ENCODE measurements at regions not wholly inside any gene's neighbourhood (a gene's known extent, or its start where the extent isn't known, plus 50 kb on each side); places are given as distances from the start of the nearest gene placed in this dataset.
"Not testable (repeated sequence)": the region's sequence is repeated elsewhere in the genome, so short reads cannot be mapped to it uniquely, and the experiment has no call there.

DNA sequence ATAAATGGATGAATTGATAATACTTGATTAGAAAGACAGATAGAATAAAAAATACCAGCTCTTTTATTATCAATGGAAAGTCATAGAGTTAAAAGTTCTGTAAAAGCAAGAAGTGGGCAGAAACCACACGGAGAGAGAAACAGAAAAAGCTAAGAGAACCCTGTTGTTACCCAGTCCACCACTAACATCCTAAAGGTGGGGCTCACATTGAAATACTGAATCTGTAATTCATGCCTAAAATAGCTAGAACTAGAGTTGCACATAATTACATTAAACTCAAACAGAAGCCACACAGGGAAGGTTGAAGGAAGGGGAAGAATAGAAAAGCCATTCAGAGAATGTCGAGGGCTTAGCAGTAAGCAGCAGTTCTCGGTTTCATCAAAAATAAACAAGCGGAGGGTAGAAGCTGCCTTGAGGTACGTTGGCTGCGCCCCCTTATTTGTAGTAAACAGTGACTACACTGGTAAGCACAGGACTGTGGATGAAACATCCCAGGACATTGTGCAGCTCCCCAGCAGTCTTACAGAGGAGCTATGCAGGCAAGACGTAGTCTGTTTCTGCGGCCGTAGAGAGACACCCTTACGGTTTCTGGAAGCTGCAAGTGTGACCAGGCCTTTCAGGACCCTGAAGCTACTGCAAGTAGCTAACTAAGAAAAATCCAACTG lies 1247.0 kb upstream of the GYPC start:
- TF ChIP-seq EZH2 (IDR thresholded peaks at IDR 0.05; ENCODE audit: borderline replicate concordance, low read length) = no peak
- no peak for TF ChIP-seq CTCF (IDR thresholded peaks at IDR 0.05; ENCODE audit: low read length)
- no peaks in the 10 kb centered on the region for H3K9me2 ChIP-seq (ENCODE audit: low read depth, low read length)
- no peaks in the 10 kb centered on the region for H4K20me1 ChIP-seq (ENCODE audit: insufficient read depth, low read length)
- H3K79me2 ChIP-seq (ENCODE audit: insufficient read depth, low read length) = no peaks in the 10 kb centered on the region
- H3K4me3 ChIP-seq (ENCODE audit: low read depth, low read length, poor library complexity, severe bottlenecking) = no peak overlapping the region
- H3F3A ChIP-seq (ENCODE audit: insufficient read depth, low read length) = no peaks in the 10 kb centered on the region
- H3K9ac ChIP-seq (ENCODE audit: low read length) = no peak overlapping the region
- no peaks in the 10 kb centered on the region for H3K27me3 ChIP-seq (ENCODE audit: insufficient read depth, low read length)
- H3K36me3 ChIP-seq (ENCODE audit: insufficient read depth, low read length) = no peaks in the 10 kb centered on the region
- H3K4me2 ChIP-seq (ENCODE audit: low read length) = no peak overlapping the region
- no peak overlapping the region for H3K27ac ChIP-seq (ENCODE audit: low read depth, low read length, poor library complexity, severe bottlenecking)
- H3K4me1 ChIP-seq (ENCODE audit: insufficient read depth, low read length, severe bottlenecking) = no peaks in the 10 kb centered on the region
- no peak overlapping the region for H2AFZ ChIP-seq (ENCODE audit: low read length)
- no peaks in the 10 kb centered on the region for H3K9me3 ChIP-seq (ENCODE audit: low read length)

- Histone ChIP-seq H3K4me1 (ENCODE audit: insufficient read depth, low read length, severe bottlenecking) (no peaks in the 10 kb centered on the region), H3K9me2 (ENCODE audit: low read depth, low read length) (no peaks in the 10 kb centered on the region), H3K4me3 (ENCODE audit: low read depth, low read length, poor library complexity, severe bottlenecking) (no peak overlapping the region), H3K9me3 (ENCODE audit: low read length) (no peaks in the 10 kb centered on the region), H3K27me3 (ENCODE audit: insufficient read depth, low read length) (no peaks in the 10 kb centered on the region), H3K27ac (ENCODE audit: low read depth, low read length, poor library complexity, severe bottlenecking) (no peak overlapping the region), H3F3A (ENCODE audit: insufficient read depth, low read length) (no peaks in the 10 kb centered on the region), H3K36me3 (ENCODE audit: insufficient read depth, low read length) (no peaks in the 10 kb centered on the region), H3K9ac (ENCODE audit: low read length) (no peak overlapping the region), H4K20me1 (ENCODE audit: insufficient read depth, low read length) (no peaks in the 10 kb centered on the region), H3K79me2 (ENCODE audit: insufficient read depth, low read length) (no peaks in the 10 kb centered on the region), H2AFZ (ENCODE audit: low read length) (no peak overlapping the region), H3K4me2 (ENCODE audit: low read length) (no peak overlapping the region)
- TF ChIP-seq CTCF (IDR thresholded peaks at IDR 0.05; ENCODE audit: low read length) = no peak
- no peak for TF ChIP-seq EZH2 (IDR thresholded peaks at IDR 0.05; ENCODE audit: borderline replicate concordance, low read length)
These were observed 1237.5 kb upstream of the GYPC start for GRCh38 chr2:125418483-125418882.

GRCh38 chr2:125422198-125422770 lies 1233.7 kb upstream of the GYPC start:
- not testable (repeated sequence) for H3K4me3 ChIP-seq (ENCODE audit: low read depth, low read length, poor library complexity, severe bottlenecking); H3K4me1 ChIP-seq (ENCODE audit: insufficient read depth, low read length, severe bottlenecking); H2AFZ ChIP-seq (ENCODE audit: low read length); H3K9ac ChIP-seq (ENCODE audit: low read length); H3K27ac ChIP-seq (ENCODE audit: low read depth, low read length, poor library complexity, severe bottlenecking); H3K9me3 ChIP-seq (ENCODE audit: low read length); H4K20me1 ChIP-seq (ENCODE audit: insufficient read depth, low read length); H3K36me3 ChIP-seq (ENCODE audit: insufficient read depth, low read length); H3K79me2 ChIP-seq (ENCODE audit: insufficient read depth, low read length); H3K9me2 ChIP-seq (ENCODE audit: low read depth, low read length); H3K4me2 ChIP-seq (ENCODE audit: low read length); H3K27me3 ChIP-seq (ENCODE audit: insufficient read depth, low read length); H3F3A ChIP-seq (ENCODE audit: insufficient read depth, low read length)

GRCh38 chr2:125424266-125424785 lies 1231.6 kb upstream of the GYPC start:
- Histone ChIP-seq H3K4me2 (ENCODE audit: low read length) (no peak overlapping the region), H3K9me2 (ENCODE audit: low read depth, low read length) (no peaks in the 10 kb centered on the region), H3K4me1 (ENCODE audit: insufficient read depth, low read length, severe bottlenecking) (no peaks in the 10 kb centered on the region), H3K36me3 (ENCODE audit: insufficient read depth, low read length) (no peaks in the 10 kb centered on the region), H3K27ac (ENCODE audit: low read depth, low read length, poor library complexity, severe bottlenecking) (no peak overlapping the region), H3F3A (ENCODE audit: insufficient read depth, low read length) (no peaks in the 10 kb centered on the region), H3K27me3 (ENCODE audit: insufficient read depth, low read length) (no peaks in the 10 kb centered on the region), H3K79me2 (ENCODE audit: insufficient read depth, low read length) (no peaks in the 10 kb centered on the region), H2AFZ (ENCODE audit: low read length) (no peak overlapping the region), H3K4me3 (ENCODE audit: low read depth, low read length, poor library complexity, severe bottlenecking) (no peak overlapping the region), H3K9ac (ENCODE audit: low read length) (no peak overlapping the region), H3K9me3 (ENCODE audit: low read length) (no peaks in the 10 kb centered on the region), H4K20me1 (ENCODE audit: insufficient read depth, low read length) (no peaks in the 10 kb centered on the region)
- TF ChIP-seq EZH2 (IDR thresholded peaks at IDR 0.05; ENCODE audit: borderline replicate concordance, low read length) (no peak), CTCF (IDR thresholded peaks at IDR 0.05; ENCODE audit: low read length) (no peak)
